A549 (cell line): ENCODE measurements at regions not wholly inside any gene's neighbourhood (a gene's known extent, or its start where the extent isn't known, plus 50 kb on each side); places are given as distances from the start of the nearest gene placed in this dataset.

Experiments used
- ATAC-seq, 2 experiments: fragments of 200-7000 bp in 1 of 2; fragments of >200 bp in 1 of 2; cut with Nextera tagmentation in 1 of 2; cut with Tn5 transposase in 1 of 2; 3 replicates each; pipeline versions ENCODE4 v1.8.0 to v1.9.1; 2018 to 2020; ENCODE audit warnings: mild to moderate bottlenecking in 1 of 2, moderate library complexity in 1 of 2
- CTCF ChIA-PET: fragments of 300-600 bp; sonication (Branson Sonifier 250); formaldehyde crosslinking; extraction: SDS; loops from one replicate; lab custom pipeline; 2021; ENCODE audit warnings: antibody characterized with exemption, inconsistent platforms; lab: Yijun Ruan, JAX
- POLR2A ChIA-PET: fragments of 350-600 bp; formaldehyde crosslinking; extraction: SDS; loops from one replicate; lab custom pipeline; 2021; ENCODE audit warnings: antibody characterized with exemption, inconsistent platforms; lab: Yijun Ruan, JAX
- DNase-seq, 2 experiments: peaks; one replicate each; pipeline versions ENCODE4 v3.0.0 to v3.0.0-alpha.2; 2011 to 2016; ENCODE audit warnings: low read depth in 1 of 2, low spot score in 1 of 2
- FAIRE-seq: peaks from 2 replicates; lab custom pipeline; 2011; peaks lifted over from hg19 to GRCh38; lab: Jason Lieb, UNC
- H3K27ac ChIP-seq, 2 experiments: fragments of >200 bp; sonication (Bioruptor Twin); formaldehyde crosslinking; 3 replicates each; pipeline ENCODE4 v1.5.1; 2016 to 2017
- H3K4me1 ChIP-seq: fragments of >200 bp; sonication (Bioruptor Twin); formaldehyde crosslinking; 3 replicates; pipeline ENCODE4 v1.6.1; 2016
- H3K4me2 ChIP-seq: fragments of >200 bp; sonication (Bioruptor Twin); formaldehyde crosslinking; 3 replicates; pipeline ENCODE4 v1.6.1; 2016
- H3K4me3 ChIP-seq: fragments of >200 bp; sonication (Bioruptor Twin); formaldehyde crosslinking; 3 replicates; pipeline ENCODE4 v1.5.1; 2016
- H3K9me3 ChIP-seq: fragments of >200 bp; sonication (Bioruptor Twin); formaldehyde crosslinking; 3 replicates; pipeline ENCODE4 v1.6.1; 2016
- BHLHE40 ChIP-seq: IDR thresholded peaks from 2 replicates; pipeline ENCODE4 v1.6.1; 2012; ENCODE audit warnings: low read depth, low read length, inconsistent platforms
- CBX8 ChIP-seq: fragments of 200-600 bp; sonication (generic); IDR thresholded peaks from 2 replicates; pipeline ENCODE4 v1.6.1; 2016
- CHD2 ChIP-seq: fragments of 150-350 bp; IDR thresholded peaks from 2 replicates; pipeline ENCODE4 v1.6.1; 2014; ENCODE audit warnings: low read length; ENCODE audit not compliant: partially characterized antibody
- EHF ChIP-seq: fragments of 250-450 bp; sonication (Bioruptor Pico); IDR thresholded peaks from 2 replicates; pipeline ENCODE4 v1.5.0; 2020; ENCODE audit warnings: mild to moderate bottlenecking
- EP300 ChIP-seq, 2 experiments: fragments of >200 bp; sonication (Bioruptor Twin); formaldehyde crosslinking; IDR thresholded peaks; 2 replicates in 1 of 2; 3 replicates in 1 of 2; pipeline ENCODE4 v1.6.1; 2016 to 2017
- ESRRA ChIP-seq: fragments of 150-350 bp; IDR thresholded peaks from 2 replicates; pipeline ENCODE4 v1.6.1; 2014; ENCODE audit warnings: mild to moderate bottlenecking, low read length, borderline replicate concordance
- FOSL2 ChIP-seq, 2 experiments: fragments of 450-650 bp in 1 of 2; fragments of >200 bp in 1 of 2; sonication (Bioruptor Twin) in 1 of 2; formaldehyde crosslinking; IDR thresholded peaks; 2 replicates each; pipeline versions ENCODE4 v1.5.0 to v1.6.1; 2016 to 2020; ENCODE audit warnings: mild to moderate bottlenecking in 1 of 2, moderate library complexity in 1 of 2
- HOXB13 ChIP-seq: fragments of 250-450 bp; sonication (Bioruptor Pico); IDR thresholded peaks from 2 replicates; pipeline ENCODE4 v1.5.0; 2020; ENCODE audit warnings: low read depth, mild to moderate bottlenecking, moderate library complexity
- KDM1A ChIP-seq: fragments of 200-600 bp; sonication (generic); IDR thresholded peaks from 2 replicates; pipeline ENCODE4 v1.6.1; 2016; ENCODE audit warnings: low read depth, mild to moderate bottlenecking
- MAFK ChIP-seq: fragments of 450-650 bp; IDR thresholded peaks from 2 replicates; pipeline ENCODE4 v1.6.1; 2014; ENCODE audit not compliant: partially characterized antibody
- MAZ ChIP-seq: fragments of 150-350 bp; IDR thresholded peaks from 2 replicates; pipeline ENCODE4 v1.6.1; 2014; ENCODE audit warnings: antibody characterized with exemption, low read depth, low read length, borderline replicate concordance
- MYC ChIP-seq: IDR thresholded peaks from 2 replicates; pipeline ENCODE4 v1.6.1; 2012; ENCODE audit warnings: mild to moderate bottlenecking, inconsistent platforms, low read length, improper control_type of control experiment, borderline replicate concordance
- NFE2L2 ChIP-seq: fragments of 150-350 bp; conservative IDR thresholded peaks from 2 replicates; pipeline ENCODE4 v1.6.1; 2014; ENCODE audit warnings: low read length
- NPAS2 ChIP-seq: fragments of 250-450 bp; sonication (Bioruptor Pico); IDR thresholded peaks from 2 replicates; pipeline ENCODE4 v1.8.0; 2022; ENCODE audit warnings: mild to moderate bottlenecking, moderate library complexity, borderline replicate concordance
- POLR2AphosphoS2 ChIP-seq: conservative IDR thresholded peaks from 2 replicates; pipeline ENCODE4 v1.6.1; 2012; ENCODE audit warnings: low read length, improper control_type of control experiment, inconsistent platforms
- RAD21 ChIP-seq, 2 experiments: fragments of >200 bp in 1 of 2; sonication (Bioruptor Twin) in 1 of 2; formaldehyde crosslinking in 1 of 2; IDR thresholded peaks in 1 of 2; conservative IDR thresholded peaks in 1 of 2; 2 replicates in 1 of 2; 3 replicates in 1 of 2; pipeline ENCODE4 v1.6.1; 2012 to 2018; ENCODE audit warnings: inconsistent platforms in 1 of 2
- RCOR1 ChIP-seq: fragments of 150-350 bp; IDR thresholded peaks from 2 replicates; pipeline ENCODE4 v1.6.1; 2014; ENCODE audit warnings: antibody characterized with exemption, low read length, low read depth
- TFCP2L1 ChIP-seq: fragments of 250-450 bp; sonication (Bioruptor Pico); IDR thresholded peaks from 2 replicates; pipeline ENCODE4 v1.5.0; 2021; ENCODE audit warnings: mild to moderate bottlenecking
- ZC3H11A ChIP-seq: fragments of 450-650 bp; IDR thresholded peaks from 2 replicates; pipeline ENCODE4 v1.6.1; 2014; ENCODE audit warnings: antibody characterized with exemption, mild to moderate bottlenecking
- ZSCAN20 ChIP-seq: fragments of 250-450 bp; sonication (Bioruptor Pico); IDR thresholded peaks from 2 replicates; pipeline ENCODE4 v1.8.0; 2022; ENCODE audit warnings: mild to moderate bottlenecking, moderate library complexity
- WGBS: methylation state at CpG from one replicate; pipeline ENCODE4 v1.1.6; 2017; ENCODE audit errors: missing lambda C conversion rate; 5-methylcytosine and 5-hydroxymethylcytosine counted together
- TF ChIP-seq, protein P1 (sequence below): fragments of 200-600 bp; sonication (generic); IDR thresholded peaks from 2 replicates; pipeline ENCODE4 v1.6.1; 2016; ENCODE audit warnings: antibody characterized with exemption, mild to moderate bottlenecking, moderate library complexity
- TF ChIP-seq, protein P2 (sequence below): fragments of 250-450 bp; sonication (Bioruptor Pico); IDR thresholded peaks from 2 replicates; pipeline ENCODE4 v1.5.0; 2020; ENCODE audit warnings: low read depth, mild to moderate bottlenecking, moderate library complexity
- TF ChIP-seq, protein P3 (sequence below): fragments of 450-650 bp; IDR thresholded peaks from 2 replicates; pipeline ENCODE4 v1.6.1; 2014; ENCODE audit warnings: antibody characterized with exemption
- TF ChIP-seq, protein P4 (sequence below): fragments of >200 bp; sonication (Bioruptor Twin); formaldehyde crosslinking; IDR thresholded peaks from 2 replicates; pipeline ENCODE4 v1.6.1; 2016
- TF ChIP-seq, protein P5 (sequence below): IDR thresholded peaks from 2 replicates; pipeline ENCODE4 v1.6.1; 2012

DNA sequence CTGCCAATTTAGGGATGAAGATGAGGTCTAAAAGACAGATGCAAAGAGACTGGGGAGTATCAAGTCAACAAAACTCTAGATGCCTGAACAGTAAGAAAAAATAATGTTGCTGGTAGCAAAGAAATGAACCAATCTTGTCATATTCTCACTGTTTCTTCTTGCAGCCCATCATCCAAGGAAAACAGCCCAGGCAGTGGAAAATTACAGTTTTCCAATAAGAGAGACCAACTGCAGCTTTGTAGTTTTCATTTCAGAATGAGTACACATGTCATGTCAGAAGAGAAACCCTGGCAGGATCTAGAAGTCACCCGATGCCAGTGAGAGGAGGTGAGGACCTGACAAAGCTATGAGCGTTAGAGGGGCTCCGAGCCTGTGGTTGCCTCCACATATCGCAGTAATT is 500.4 kb upstream of the PSMD7 start:
- Histone ChIP-seq H3K4me2 (no peak overlapping the region), H3K4me3 (no peak overlapping the region), H3K4me1 (no peaks in the 10 kb centered on the region), H3K9me3 (no peaks in the 10 kb centered on the region), H3K27ac (no peak overlapping the region)
- ChIA-PET CTCF (no interaction called here), POLR2A (no interaction called here)
- DNase-seq (no peak), ATAC-seq (no peak), FAIRE-seq (no peak)
- TF ChIP-seq RAD21 (conservative IDR thresholded peaks at IDR 0.05 in 1 of 2, IDR thresholded peaks at IDR 0.05 in 1 of 2) = no peak
- 4% methylated on average over 4 of the region's 4 CpGs for WGBS

DNA sequence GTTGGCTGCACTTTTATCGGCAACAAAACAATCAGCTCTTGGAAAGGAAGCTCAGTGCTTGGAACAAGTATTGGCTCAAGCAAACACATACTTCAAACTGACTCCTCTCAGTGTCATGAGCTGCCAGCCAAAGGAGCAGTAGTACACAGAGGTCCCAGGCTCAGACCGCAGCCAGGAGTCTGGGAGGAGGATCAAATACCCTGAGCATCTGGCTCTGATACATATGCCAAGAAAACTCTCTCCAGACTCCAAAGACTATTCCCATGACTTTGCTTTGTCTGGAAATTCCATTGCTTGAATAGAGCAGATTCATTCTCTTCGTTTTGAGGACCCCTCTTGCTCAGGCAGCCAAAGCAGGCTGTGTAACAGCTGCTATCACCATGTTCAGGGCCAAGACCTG is 501.6 kb upstream of the PSMD7 start:
- POLR2A ChIA-PET = no interaction called here
- DNase-seq = no peak
- H3K4me3 ChIP-seq = no peak overlapping the region

DNA sequence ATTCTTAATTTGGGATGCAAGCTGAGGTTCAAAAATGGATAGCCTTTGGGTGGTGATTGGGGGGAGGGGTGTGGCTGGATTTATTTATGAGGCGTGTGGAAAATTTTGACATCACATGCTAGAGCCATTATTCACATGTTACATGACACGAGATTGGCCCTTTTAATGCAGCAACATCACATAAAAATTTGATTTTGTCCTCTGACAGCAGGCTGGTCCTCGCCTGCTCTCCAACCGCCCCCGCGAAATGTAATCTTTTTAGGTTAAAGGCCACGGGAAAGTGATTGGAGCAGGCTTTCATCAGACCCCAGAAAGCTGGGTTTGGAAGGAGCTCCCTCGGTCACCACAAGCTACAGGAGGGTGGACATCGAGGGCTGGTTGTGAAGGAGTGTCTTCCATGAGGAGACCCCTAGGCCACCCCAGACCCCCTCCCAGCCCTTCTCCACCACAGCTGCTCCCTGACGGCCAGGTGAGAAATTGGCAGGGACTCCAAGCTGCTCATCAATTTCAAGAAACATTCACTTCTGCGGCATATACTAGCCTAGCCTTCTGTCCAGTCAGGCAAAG is 502.7 kb upstream of the PSMD7 start:
- Histone ChIP-seq H3K4me2 (no peak overlapping the region), H3K27ac (no peak overlapping the region), H3K4me1 (no peaks in the 10 kb centered on the region), H3K4me3 (no peak overlapping the region), H3K9me3 (no peaks in the 10 kb centered on the region)
- ChIA-PET CTCF (no interaction called here), POLR2A (no interaction called here)
- no peak for TF ChIP-seq ESRRA
- TF ChIP-seq CHD2 = no peak
- no peak for TF ChIP-seq NPAS2 (CRISPR knock-in tag)
- TF ChIP-seq CBX8 = no peak
- no peak for TF ChIP-seq ZSCAN20 (CRISPR knock-in tag)
- TF ChIP-seq MAFK = no peak
- TF ChIP-seq, protein P1, sequence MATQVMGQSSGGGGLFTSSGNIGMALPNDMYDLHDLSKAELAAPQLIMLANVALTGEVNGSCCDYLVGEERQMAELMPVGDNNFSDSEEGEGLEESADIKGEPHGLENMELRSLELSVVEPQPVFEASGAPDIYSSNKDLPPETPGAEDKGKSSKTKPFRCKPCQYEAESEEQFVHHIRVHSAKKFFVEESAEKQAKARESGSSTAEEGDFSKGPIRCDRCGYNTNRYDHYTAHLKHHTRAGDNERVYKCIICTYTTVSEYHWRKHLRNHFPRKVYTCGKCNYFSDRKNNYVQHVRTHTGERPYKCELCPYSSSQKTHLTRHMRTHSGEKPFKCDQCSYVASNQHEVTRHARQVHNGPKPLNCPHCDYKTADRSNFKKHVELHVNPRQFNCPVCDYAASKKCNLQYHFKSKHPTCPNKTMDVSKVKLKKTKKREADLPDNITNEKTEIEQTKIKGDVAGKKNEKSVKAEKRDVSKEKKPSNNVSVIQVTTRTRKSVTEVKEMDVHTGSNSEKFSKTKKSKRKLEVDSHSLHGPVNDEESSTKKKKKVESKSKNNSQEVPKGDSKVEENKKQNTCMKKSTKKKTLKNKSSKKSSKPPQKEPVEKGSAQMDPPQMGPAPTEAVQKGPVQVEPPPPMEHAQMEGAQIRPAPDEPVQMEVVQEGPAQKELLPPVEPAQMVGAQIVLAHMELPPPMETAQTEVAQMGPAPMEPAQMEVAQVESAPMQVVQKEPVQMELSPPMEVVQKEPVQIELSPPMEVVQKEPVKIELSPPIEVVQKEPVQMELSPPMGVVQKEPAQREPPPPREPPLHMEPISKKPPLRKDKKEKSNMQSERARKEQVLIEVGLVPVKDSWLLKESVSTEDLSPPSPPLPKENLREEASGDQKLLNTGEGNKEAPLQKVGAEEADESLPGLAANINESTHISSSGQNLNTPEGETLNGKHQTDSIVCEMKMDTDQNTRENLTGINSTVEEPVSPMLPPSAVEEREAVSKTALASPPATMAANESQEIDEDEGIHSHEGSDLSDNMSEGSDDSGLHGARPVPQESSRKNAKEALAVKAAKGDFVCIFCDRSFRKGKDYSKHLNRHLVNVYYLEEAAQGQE = no peak
- TF ChIP-seq, protein P2, sequence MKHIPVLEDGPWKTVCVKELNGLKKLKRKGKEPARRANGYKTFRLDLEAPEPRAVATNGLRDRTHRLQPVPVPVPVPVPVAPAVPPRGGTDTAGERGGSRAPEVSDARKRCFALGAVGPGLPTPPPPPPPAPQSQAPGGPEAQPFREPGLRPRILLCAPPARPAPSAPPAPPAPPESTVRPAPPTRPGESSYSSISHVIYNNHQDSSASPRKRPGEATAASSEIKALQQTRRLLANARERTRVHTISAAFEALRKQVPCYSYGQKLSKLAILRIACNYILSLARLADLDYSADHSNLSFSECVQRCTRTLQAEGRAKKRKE (CRISPR knock-in tag) = no peak
- TF ChIP-seq BHLHE40 = no peak
- TF ChIP-seq, protein P3, sequence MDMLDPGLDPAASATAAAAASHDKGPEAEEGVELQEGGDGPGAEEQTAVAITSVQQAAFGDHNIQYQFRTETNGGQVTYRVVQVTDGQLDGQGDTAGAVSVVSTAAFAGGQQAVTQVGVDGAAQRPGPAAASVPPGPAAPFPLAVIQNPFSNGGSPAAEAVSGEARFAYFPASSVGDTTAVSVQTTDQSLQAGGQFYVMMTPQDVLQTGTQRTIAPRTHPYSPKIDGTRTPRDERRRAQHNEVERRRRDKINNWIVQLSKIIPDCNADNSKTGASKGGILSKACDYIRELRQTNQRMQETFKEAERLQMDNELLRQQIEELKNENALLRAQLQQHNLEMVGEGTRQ = no peak
- FAIRE-seq = no peak
- WGBS = 35% methylated on average over 11 of the region's 11 CpGs
- no peak for ATAC-seq
- DNase-seq = no peak

More for the DNA sequence above, 501.6 kb upstream of the PSMD7 start:
- FAIRE-seq = no peak
- no peak for ATAC-seq
- Histone ChIP-seq H3K27ac (no peak overlapping the region), H3K9me3 (no peaks in the 10 kb centered on the region), H3K4me2 (no peak overlapping the region), H3K4me1 (no peaks in the 10 kb centered on the region)
- 4% methylated on average over 3 of the region's 3 CpGs for WGBS
- CTCF ChIA-PET = no interaction called here
- TF ChIP-seq ZC3H11A (no peak), ZSCAN20 (CRISPR knock-in tag) (no peak), MAZ (no peak), TFCP2L1 (CRISPR knock-in tag) (no peak), KDM1A (no peak), MYC (no peak), MAFK (no peak), EP300 (IDR thresholded peaks at IDR 0.05) (no peak), FOSL2 (IDR thresholded peaks at IDR 0.05) (no peak), FOSL2 (CRISPR knock-in tag; IDR thresholded peaks at IDR 0.05) (no peak), RCOR1 (no peak), EHF (CRISPR knock-in tag) (no peak), HOXB13 (CRISPR knock-in tag) (no peak), POLR2AphosphoS2 (no peak), NFE2L2 (no peak)
- TF ChIP-seq, protein P3 = no peak
- TF ChIP-seq, protein P4, sequence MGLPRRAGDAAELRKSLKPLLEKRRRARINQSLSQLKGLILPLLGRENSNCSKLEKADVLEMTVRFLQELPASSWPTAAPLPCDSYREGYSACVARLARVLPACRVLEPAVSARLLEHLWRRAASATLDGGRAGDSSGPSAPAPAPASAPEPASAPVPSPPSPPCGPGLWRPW = no peak
- TF ChIP-seq, protein P2 (CRISPR knock-in tag) = no peak
- TF ChIP-seq, protein P5, sequence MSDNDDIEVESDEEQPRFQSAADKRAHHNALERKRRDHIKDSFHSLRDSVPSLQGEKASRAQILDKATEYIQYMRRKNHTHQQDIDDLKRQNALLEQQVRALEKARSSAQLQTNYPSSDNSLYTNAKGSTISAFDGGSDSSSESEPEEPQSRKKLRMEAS = no peak
